ENCODE measurements at regions not wholly inside any gene's neighbourhood (a gene's known extent, or its start where the extent isn't known, plus 50 kb on each side); places are given as distances from the start of the nearest gene placed in this dataset.

- TF ChIP-seq POLR2A (IDR thresholded peaks at IDR 0.05) (no peak), CTCF (IDR thresholded peaks at IDR 0.05) (no peak)
Measured at GRCh38 chr9:105900123-105900522, 205.8 kb downstream of the TMEM38B start.
